Upper lobe of right lung (tissue), 1 donor: ENCODE measurements at regions not wholly inside any gene's neighbourhood (a gene's known extent, or its start where the extent isn't known, plus 50 kb on each side); places are given as distances from the start of the nearest gene placed in this dataset.

ENCODE experiments used
- ATAC-seq: fragments of 200-7000 bp; cut with Tn5 transposase; one replicate; pipeline ENCODE4 v1.9.1; 2020; ENCODE audit warnings: mild to moderate bottlenecking, moderate library complexity
- DNase-seq: peaks from one replicate; pipeline ENCODE4 v3.0.0-alpha.2; 2020
- H3K27ac ChIP-seq: fragments of 200-600 bp; one replicate; pipeline ENCODE4 v1.8.0; 2022
- H3K27me3 ChIP-seq: fragments of 200-600 bp; one replicate; pipeline ENCODE4 v1.8.0; 2022; ENCODE audit warnings: mild to moderate bottlenecking
- H3K36me3 ChIP-seq: fragments of 200-600 bp; one replicate; pipeline ENCODE4 v1.8.0; 2022
- H3K4me1 ChIP-seq: fragments of 200-600 bp; one replicate; pipeline ENCODE4 v1.8.0; 2022
- H3K4me3 ChIP-seq: fragments of 200-600 bp; one replicate; pipeline ENCODE4 v1.8.0; 2022; ENCODE audit warnings: mild to moderate bottlenecking
- H3K9me3 ChIP-seq: fragments of 200-600 bp; one replicate; pipeline ENCODE4 v1.8.0; 2022
- CTCF ChIP-seq: fragments of 200-600 bp; IDR thresholded peaks from one replicate; pipeline ENCODE4 v1.8.0; 2022; ENCODE audit warnings: antibody characterized with exemption
- intact Hi-C: fragments of 100-400 bp; cut with DNase I; formaldehyde crosslinking; loops from one replicate; pipeline ENCODE4 v1.11.0; 2022
- donor health status: DM: no; HTN: yes; CAD: no; lungs with severe emphysema.

- H3K27ac ChIP-seq = no peak overlapping the region
- no peaks in the 10 kb centered on the region for H3K4me1 ChIP-seq
- intact Hi-C loops = no loop called here
- TF ChIP-seq CTCF = no peak
- H3K36me3 ChIP-seq = no peaks in the 10 kb centered on the region
- no peak for DNase-seq
- no peaks in the 10 kb centered on the region for H3K9me3 ChIP-seq
- no peak for ATAC-seq
- H3K27me3 ChIP-seq = peaks cover 8% of the 10 kb centered on the region
- H3K4me3 ChIP-seq = no peak overlapping the region
Measured at GRCh38 chr11:115652094-115652493, 147.9 kb upstream of the CADM1 start.

- peaks cover 19% of the 10 kb centered on the region for H3K27me3 ChIP-seq
- no peak for DNase-seq
- intact Hi-C loops = no loop called here
- TF ChIP-seq CTCF = no peak
- no peak overlapping the region for H3K4me3 ChIP-seq
- no peaks in the 10 kb centered on the region for H3K9me3 ChIP-seq
- H3K27ac ChIP-seq = no peak overlapping the region
- H3K4me1 ChIP-seq = no peaks in the 10 kb centered on the region
- no peak for ATAC-seq
- H3K36me3 ChIP-seq = no peaks in the 10 kb centered on the region
Measured at GRCh38 chr11:115649461-115649860, 145.2 kb upstream of the CADM1 start.

- Histone ChIP-seq H3K27me3 (peaks cover 25% of the 10 kb centered on the region), H3K4me3 (no peak overlapping the region), H3K4me1 (no peaks in the 10 kb centered on the region), H3K36me3 (no peaks in the 10 kb centered on the region), H3K9me3 (no peaks in the 10 kb centered on the region), H3K27ac (no peak overlapping the region)
- no peak for ATAC-seq
- no peak for TF ChIP-seq CTCF
- DNase-seq = no peak
- intact Hi-C loops = no loop called here
Measured at GRCh38 chr11:115645631-115646317, 141.6 kb upstream of the CADM1 start.

GRCh38 chr11:115644856-115645255 is 140.6 kb upstream of the CADM1 start:
- Histone ChIP-seq H3K27ac (no peak overlapping the region), H3K36me3 (no peaks in the 10 kb centered on the region), H3K27me3 (peaks cover 25% of the 10 kb centered on the region), H3K4me3 (no peak overlapping the region), H3K4me1 (no peaks in the 10 kb centered on the region), H3K9me3 (no peaks in the 10 kb centered on the region)
- ATAC-seq (no peak), DNase-seq (no peak)
- TF ChIP-seq CTCF = no peak
- intact Hi-C loops = no loop called here

GRCh38 chr11:115643549-115644270 is 139.5 kb upstream of the CADM1 start:
- Histone ChIP-seq H3K27me3 (peaks cover 25% of the 10 kb centered on the region), H3K36me3 (no peaks in the 10 kb centered on the region), H3K9me3 (no peaks in the 10 kb centered on the region), H3K27ac (no peak overlapping the region), H3K4me3 (no peak overlapping the region), H3K4me1 (no peaks in the 10 kb centered on the region)
- ATAC-seq (no peak), DNase-seq (no peak)
- TF ChIP-seq CTCF = no peak
- intact Hi-C loops = no loop called here
